SK-N-SH treated with all-trans-retinoic acid at 6 μM for 48 hours (cell line): ENCODE measurements at regions not wholly inside any gene's neighbourhood (a gene's known extent, or its start where the extent isn't known, plus 50 kb on each side); places are given as distances from the start of the nearest gene placed in this dataset.

Source experiments
- ARNTL ChIP-seq: fragments of 450-650 bp; formaldehyde crosslinking; IDR thresholded peaks from 2 replicates; pipeline ENCODE4 v1.5.0; 2020; ENCODE audit warnings: low read depth, mild to moderate bottlenecking, moderate library complexity, borderline replicate concordance
- CREB5 ChIP-seq: fragments of 250-450 bp; sonication (Bioruptor Pico); IDR thresholded peaks from 2 replicates; pipeline ENCODE4 v1.5.1; 2020; ENCODE audit warnings: low read depth, mild to moderate bottlenecking, moderate library complexity
- CSDC2 ChIP-seq: fragments of 250-450 bp; sonication (Bioruptor Pico); IDR thresholded peaks from 2 replicates; pipeline ENCODE4 v1.5.0; 2020; ENCODE audit warnings: mild to moderate bottlenecking, moderate library complexity
- OSR1 ChIP-seq: fragments of 250-450 bp; sonication (Bioruptor Pico); IDR thresholded peaks from 2 replicates; pipeline ENCODE4 v1.8.0; 2022; ENCODE audit warnings: moderate library complexity, mild to moderate bottlenecking, inconsistent platforms
- PPARA ChIP-seq: fragments of 250-450 bp; sonication (Bioruptor Pico); IDR thresholded peaks from 2 replicates; pipeline ENCODE4 v1.5.0; 2020; ENCODE audit warnings: mild to moderate bottlenecking, borderline replicate concordance
- ZNF565 ChIP-seq: fragments of 450-650 bp; formaldehyde crosslinking; conservative IDR thresholded peaks from 2 replicates; pipeline ENCODE4 v1.5.0; 2020; ENCODE audit warnings: low read depth, mild to moderate bottlenecking, moderate library complexity

- no peak for TF ChIP-seq ARNTL (CRISPR knock-in tag)
- TF ChIP-seq CREB5 (CRISPR knock-in tag): no peak
- TF ChIP-seq CSDC2 (CRISPR knock-in tag): no peak
- TF ChIP-seq OSR1: no peak
- TF ChIP-seq ZNF565 (CRISPR knock-in tag): no peak
- TF ChIP-seq PPARA (CRISPR knock-in tag): no peak
Observed at GRCh38 chr1:47685763-47686066, 247.9 kb downstream of the FOXD2 start.
